ENCODE measurements at regions not wholly inside any gene's neighbourhood (a gene's known extent, or its start where the extent isn't known, plus 50 kb on each side); places are given as distances from the start of the nearest gene placed in this dataset.

DNA sequence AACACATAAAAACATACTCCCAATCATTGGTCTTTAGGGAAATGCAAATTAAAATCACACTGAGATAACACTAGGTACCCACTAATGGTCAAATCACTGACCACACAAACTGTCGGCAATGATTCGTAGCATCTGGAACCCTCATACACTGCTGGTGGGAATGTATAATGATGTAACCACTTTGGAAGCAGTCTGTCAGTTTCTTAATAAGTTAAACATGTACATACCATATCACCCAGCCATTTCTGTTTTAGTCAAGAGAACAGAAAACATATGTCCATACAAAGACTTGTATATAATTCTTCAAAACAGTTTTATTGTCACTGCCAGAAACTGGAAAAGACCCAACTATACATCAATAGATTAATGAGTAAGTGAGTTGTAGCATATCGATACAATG, 63.3 kb upstream of the LRRC3B start:
- no peak for DNase-seq

DNA sequence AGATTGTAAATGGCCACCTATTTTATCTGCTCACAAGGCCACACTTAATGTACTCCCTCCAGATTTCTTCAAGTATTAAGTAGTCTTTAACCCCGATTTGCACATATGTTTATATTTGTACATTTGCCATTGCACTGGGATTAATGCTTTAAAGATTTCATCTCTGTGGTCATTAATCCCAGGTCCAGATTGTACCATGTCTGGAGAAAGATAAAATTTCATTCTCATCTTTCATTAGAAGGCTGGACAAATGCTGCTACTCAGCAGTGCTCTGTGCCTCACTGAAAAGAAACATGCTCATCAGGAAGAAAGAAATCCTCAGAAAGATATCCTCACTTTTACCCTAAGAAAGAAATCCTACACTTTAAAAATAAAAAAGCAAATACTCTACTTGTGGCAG, 62.5 kb upstream of the LRRC3B start:
- DNase-seq: no peak

DNA sequence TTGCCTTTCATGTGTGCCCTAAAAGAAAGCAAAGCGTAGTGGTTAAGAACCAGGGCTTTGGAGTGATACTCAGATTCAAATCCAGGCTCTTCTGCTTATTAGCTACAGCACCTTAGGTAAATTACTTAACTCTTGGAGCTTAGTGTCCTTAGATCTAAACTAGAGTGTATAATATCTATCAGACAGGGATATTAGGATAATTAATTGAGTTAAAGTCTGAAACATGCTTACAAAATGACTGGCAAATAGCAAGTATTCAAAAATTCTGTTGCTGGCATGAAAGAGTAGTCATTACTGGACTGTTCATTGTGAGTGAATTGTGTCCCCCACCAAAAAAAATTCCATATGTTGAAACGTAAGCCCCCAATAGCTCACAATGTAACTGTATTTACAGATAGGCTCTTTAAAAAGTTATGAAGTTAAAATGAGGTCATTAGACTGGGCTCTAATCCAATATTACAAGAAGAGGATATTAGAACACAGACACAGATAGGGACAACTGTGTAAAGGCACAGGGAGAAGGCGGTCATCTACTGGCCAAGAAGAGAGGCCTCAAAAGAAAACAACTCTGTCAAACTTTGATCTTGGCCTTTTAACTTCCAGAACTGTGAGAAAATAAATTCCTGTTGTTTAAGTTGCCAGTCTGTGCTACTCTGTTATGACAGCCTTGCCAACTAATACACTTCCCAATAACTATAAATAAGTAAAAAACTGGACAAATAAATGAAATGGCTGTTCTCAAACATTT, 60.4 kb upstream of the LRRC3B start:
- no peak for DNase-seq
